B cell (primary cell): ENCODE measurements at regions not wholly inside any gene's neighbourhood (a gene's known extent, or its start where the extent isn't known, plus 50 kb on each side); places are given as distances from the start of the nearest gene placed in this dataset.
"Not testable (repeated sequence)": the region's sequence is repeated elsewhere in the genome, so short reads cannot be mapped to it uniquely, and the experiment has no call there.

Experiments
- ATAC-seq: fragments of 200-7000 bp; cut with Tn5 transposase; one replicate; pipeline ENCODE4 v1.10.0; 2021; ENCODE audit warnings: low read depth, mild to moderate bottlenecking, moderate number of reproducible peaks, moderate library complexity
- CTCF ChIA-PET: fragments of 350-600 bp; sonication (Branson Sonifier 250); formaldehyde crosslinking; loops from one replicate; lab custom pipeline; 2021; ENCODE audit warnings: antibody characterized with exemption, inconsistent platforms; lab: Charles Lee
- POLR2A ChIA-PET: fragments of 350-600 bp; sonication (Branson Sonifier 250); formaldehyde crosslinking; loops from one replicate; lab custom pipeline; 2021; ENCODE audit warnings: antibody characterized with exemption; lab: Charles Lee
- DNase-seq: peaks from one replicate; pipeline ENCODE4 v3.0.0; 2013
- H2AFZ ChIP-seq: 2 replicates; pipeline ENCODE4 v1.6.1; 2012; ENCODE audit warnings: mild to moderate bottlenecking, low read depth, low read length; ENCODE audit not compliant: insufficient read depth, poor library complexity, severe bottlenecking
- H3K27ac ChIP-seq, 2 donors: 1 replicate in 1 of 2; 2 replicates in 1 of 2; pipeline ENCODE4 v1.5.1; 2012 to 2013; ENCODE audit warnings: low read length in 2 of 2, mild to moderate bottlenecking in 2 of 2, moderate library complexity in 1 of 2
- H3K27me3 ChIP-seq, 4 experiments: fragments of 200-600 bp in 1 of 4; sonication (generic) in 1 of 4; replicated peaks in 1 of 4; 1 replicate in 2 of 4; 2 replicates in 2 of 4; pipeline versions ENCODE4 v1.6.1 to v1.7.0; 2013 to 2016; ENCODE audit warnings: low read length in 3 of 4, mild to moderate bottlenecking in 2 of 4, mixed read lengths in 1 of 4, moderate library complexity in 1 of 4; ENCODE audit not compliant: insufficient read depth in 4 of 4, control insufficient read depth in 3 of 4; ENCODE audit errors: control extremely low read depth in 1 of 4
- H3K36me3 ChIP-seq, 2 experiments: replicated peaks in 1 of 2; 1 replicate in 1 of 2; 2 replicates in 1 of 2; pipeline versions ENCODE4 v1.6.1 to v1.7.1; 2013; ENCODE audit warnings: low read length in 1 of 2; ENCODE audit not compliant: insufficient read depth in 2 of 2, control insufficient read depth in 1 of 2; ENCODE audit errors: control extremely low read depth in 1 of 2, extremely low read depth in 1 of 2
- H3K4me1 ChIP-seq, 2 donors: fragments of 200-600 bp in 1 of 2; sonication (generic) in 1 of 2; 1 replicate in 1 of 2; 2 replicates in 1 of 2; pipeline versions ENCODE4 v1.5.1 to v1.6.1; 2013 to 2017; ENCODE audit warnings: low read length in 2 of 2; ENCODE audit not compliant: control insufficient read depth in 2 of 2, insufficient read depth in 2 of 2
- H3K4me2 ChIP-seq: replicated peaks from 2 replicates; pipeline ENCODE3; 2012; ENCODE audit warnings: mild to moderate bottlenecking, low read depth, low read length; ENCODE audit not compliant: poor library complexity, severe bottlenecking
- H3K4me3 ChIP-seq, 5 experiments: fragments of 200-600 bp in 1 of 5; sonication (generic) in 1 of 5; 1 replicate in 3 of 5; 2 replicates in 2 of 5; pipeline versions ENCODE4 v1.5.1 to v1.7.0; 2011 to 2016; ENCODE audit warnings: low read length in 4 of 5, mild to moderate bottlenecking in 4 of 5, low read depth in 2 of 5, control low read depth in 1 of 5, moderate library complexity in 1 of 5; ENCODE audit not compliant: insufficient read depth in 1 of 5; ENCODE audit errors: control extremely low read depth in 1 of 5, extremely low read depth in 1 of 5
- H3K79me2 ChIP-seq: fragments of 200-600 bp; sonication (generic); one replicate; pipeline ENCODE4 v1.6.0; 2016; ENCODE audit warnings: low read length; ENCODE audit not compliant: control insufficient read depth, insufficient read depth
- H3K9ac ChIP-seq: fragments of 200-600 bp; sonication (generic); 2 replicates; pipeline ENCODE4 v1.6.1; 2017; ENCODE audit warnings: mild to moderate bottlenecking, low read length, moderate library complexity
- H3K9me3 ChIP-seq, 3 donors: one replicate each; pipeline versions ENCODE4 v1.6.1 to v1.7.1; 2013; ENCODE audit warnings: low read length in 2 of 3; ENCODE audit not compliant: control insufficient read depth in 2 of 3, insufficient read depth in 1 of 3; ENCODE audit errors: control extremely low read depth in 1 of 3
- H4K20me1 ChIP-seq: 2 replicates; pipeline ENCODE4 v1.6.0; 2012; ENCODE audit warnings: mild to moderate bottlenecking, low read length; ENCODE audit not compliant: insufficient read depth, control insufficient read depth, poor library complexity, severe bottlenecking
- H3K27ac Mint-ChIP-seq: one replicate; pipeline ENCODE4 v1.8.0; 2021; ENCODE audit warnings: mixed read lengths
- H3K27me3 Mint-ChIP-seq: one replicate; pipeline ENCODE4 v1.8.0; 2021; ENCODE audit warnings: mixed read lengths
- H3K4me1 Mint-ChIP-seq: one replicate; pipeline ENCODE4 v1.8.0; 2021; ENCODE audit warnings: mixed read lengths
- H3K4me3 Mint-ChIP-seq: one replicate; pipeline ENCODE4 v1.8.0; 2021; ENCODE audit warnings: mixed read lengths
- H3K9me3 Mint-ChIP-seq: one replicate; pipeline ENCODE4 v1.8.0; 2022; ENCODE audit warnings: mixed read lengths; ENCODE audit not compliant: insufficient read depth
- EZH2 ChIP-seq: IDR thresholded peaks from 2 replicates; pipeline ENCODE4 v1.6.1; 2012; ENCODE audit warnings: borderline replicate concordance, low read depth, mild to moderate bottlenecking, moderate library complexity, low read length; ENCODE audit not compliant: insufficient read depth, poor library complexity, severe bottlenecking
- WGBS: methylation state at CpG from one replicate; pipeline ENCODE4 v1.1.5; 2013; ENCODE audit warnings: missing lambda C conversion rate; ENCODE audit not compliant: insufficient coverage; 5-methylcytosine and 5-hydroxymethylcytosine counted together
- intact Hi-C: fragments of 100-400 bp; cut with micrococcal nuclease; formaldehyde crosslinking; loops from one replicate; pipeline ENCODE4 v1.10.0; 2022
- TF ChIP-seq, protein P1 (sequence below): fragments of 200-600 bp; IDR thresholded peaks from one replicate; pipeline ENCODE4 v1.8.0; 2022; ENCODE audit warnings: antibody characterized with exemption, mild to moderate bottlenecking

DNA sequence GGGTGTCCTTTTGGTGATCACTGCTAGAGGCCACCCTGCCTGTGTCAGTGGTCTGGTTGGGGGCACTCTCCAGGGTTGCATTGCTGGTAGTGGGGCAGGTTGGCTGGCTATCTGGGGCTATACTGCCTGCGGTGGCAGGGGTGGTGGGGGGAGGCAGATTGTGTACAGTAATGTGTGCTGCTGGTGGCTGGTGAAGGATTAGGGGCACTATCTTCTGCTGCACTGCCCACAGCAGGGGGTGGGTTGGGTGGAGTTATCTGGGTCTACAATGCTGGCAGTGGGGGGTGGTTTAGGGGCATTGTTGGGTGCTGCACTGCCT, 204.0 kb upstream of the WSB1 start:
- Mint-ChIP-seq H3K9me3 (no peaks in the 10 kb centered on the region), H3K4me3 (no peak overlapping the region), H3K4me1 (no peaks in the 10 kb centered on the region), H3K27ac (no peak overlapping the region), H3K27me3 (peaks cover 30% of the 10 kb centered on the region)
- Histone ChIP-seq H3K9me3 (peaks cover 0 to 7% (median 0%) of the 10 kb centered on the region in 3 donors), H3K79me2 (no peaks in the 10 kb centered on the region), H3K4me2 (no peak overlapping the region), H2AFZ (no peak overlapping the region), H3K27me3 (no peaks in the 10 kb centered on the region), H3K4me3 (no peak overlapping the region), H3K36me3 (no peaks in the 10 kb centered on the region), H3K4me1 (no peaks in the 10 kb centered on the region), H4K20me1 (no peaks in the 10 kb centered on the region), H3K9ac (no peak overlapping the region), H3K27ac (no peak overlapping the region)
- intact Hi-C loops = no loop called here
- ATAC-seq (no peak), DNase-seq (no peak)
- TF ChIP-seq EZH2 = no peak
- TF ChIP-seq, protein P1, sequence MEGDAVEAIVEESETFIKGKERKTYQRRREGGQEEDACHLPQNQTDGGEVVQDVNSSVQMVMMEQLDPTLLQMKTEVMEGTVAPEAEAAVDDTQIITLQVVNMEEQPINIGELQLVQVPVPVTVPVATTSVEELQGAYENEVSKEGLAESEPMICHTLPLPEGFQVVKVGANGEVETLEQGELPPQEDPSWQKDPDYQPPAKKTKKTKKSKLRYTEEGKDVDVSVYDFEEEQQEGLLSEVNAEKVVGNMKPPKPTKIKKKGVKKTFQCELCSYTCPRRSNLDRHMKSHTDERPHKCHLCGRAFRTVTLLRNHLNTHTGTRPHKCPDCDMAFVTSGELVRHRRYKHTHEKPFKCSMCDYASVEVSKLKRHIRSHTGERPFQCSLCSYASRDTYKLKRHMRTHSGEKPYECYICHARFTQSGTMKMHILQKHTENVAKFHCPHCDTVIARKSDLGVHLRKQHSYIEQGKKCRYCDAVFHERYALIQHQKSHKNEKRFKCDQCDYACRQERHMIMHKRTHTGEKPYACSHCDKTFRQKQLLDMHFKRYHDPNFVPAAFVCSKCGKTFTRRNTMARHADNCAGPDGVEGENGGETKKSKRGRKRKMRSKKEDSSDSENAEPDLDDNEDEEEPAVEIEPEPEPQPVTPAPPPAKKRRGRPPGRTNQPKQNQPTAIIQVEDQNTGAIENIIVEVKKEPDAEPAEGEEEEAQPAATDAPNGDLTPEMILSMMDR = no peak
- WGBS = 93% methylated on average over 1 of the region's 1 CpG
- POLR2A ChIA-PET = no interaction called here
- CTCF ChIA-PET = no interaction called here

DNA sequence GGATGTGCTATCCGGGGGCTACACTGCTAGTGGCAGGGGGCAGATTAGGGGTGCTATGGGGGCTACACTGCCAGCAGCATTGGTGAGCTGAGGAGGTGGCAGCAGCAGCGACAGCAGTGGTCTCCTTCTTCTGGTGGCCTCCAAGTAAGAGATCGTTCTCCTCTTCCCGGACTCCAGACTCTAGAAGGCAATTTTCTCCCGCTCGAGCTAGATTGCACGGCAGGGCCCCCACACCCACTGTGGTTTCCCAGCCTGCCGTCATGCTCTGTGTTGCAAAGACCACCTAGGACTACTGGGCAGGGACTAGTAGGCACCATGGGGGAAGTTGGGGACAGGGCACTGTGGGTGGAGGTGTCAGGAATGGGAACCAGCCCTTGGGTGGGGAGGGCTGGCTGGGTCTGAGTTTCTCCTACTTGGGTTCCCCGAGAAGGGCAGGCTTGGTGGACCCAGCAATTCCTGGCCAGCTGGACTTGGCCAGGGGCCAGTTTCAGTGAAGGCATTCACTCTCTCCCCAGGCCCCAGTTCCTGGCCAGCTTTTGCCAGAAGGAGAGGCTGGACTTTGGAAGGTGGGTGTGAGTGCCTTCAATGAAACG, 203.4 kb upstream of the WSB1 start:
- intact Hi-C loops, DNase-seq, ATAC-seq, H3K27ac ChIP-seq, H3K4me2 ChIP-seq, H3K79me2 ChIP-seq, H4K20me1 ChIP-seq, CTCF ChIA-PET, H3K4me1 ChIP-seq, H2AFZ ChIP-seq, H3K9me3 Mint-ChIP-seq, H3K4me3 Mint-ChIP-seq, H3K4me1 Mint-ChIP-seq, H3K9ac ChIP-seq, H3K27ac Mint-ChIP-seq, POLR2A ChIA-PET, H3K36me3 ChIP-seq, H3K27me3 ChIP-seq, H3K9me3 ChIP-seq, H3K4me3 ChIP-seq: not testable (repeated sequence)
- H3K27me3 Mint-ChIP-seq = peaks cover 30% of the 10 kb centered on the region
- WGBS = 87% methylated on average over 9 of the region's 10 CpGs
